ENCODE measurements at regions not wholly inside any gene's neighbourhood (a gene's known extent, or its start where the extent isn't known, plus 50 kb on each side); places are given as distances from the start of the nearest gene placed in this dataset.

DNA sequence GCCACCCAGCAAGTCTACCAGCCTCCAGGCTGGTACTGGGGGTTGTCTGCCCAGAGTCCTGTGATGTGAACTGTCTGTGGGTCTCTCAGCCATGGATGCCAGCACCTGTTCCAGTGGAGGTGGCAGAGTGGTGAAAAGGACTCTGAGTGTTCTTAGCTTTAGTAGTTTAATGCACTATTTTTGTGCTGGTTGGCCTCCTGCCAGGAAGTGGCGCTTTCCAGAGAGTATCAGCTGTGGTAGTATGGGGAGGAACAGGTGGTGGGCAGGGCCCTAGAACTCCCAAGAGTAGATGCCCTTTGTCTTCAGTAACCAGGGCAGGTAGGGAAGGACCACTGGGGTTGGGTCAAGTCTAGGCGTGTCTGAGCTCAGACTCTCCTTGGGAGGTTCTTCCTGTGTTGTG is 356.7 kb downstream of the STK39 start:
- TF ChIP-seq EZH2 (IDR thresholded peaks at IDR 0.05) (no peak), POLR2AphosphoS5 (IDR thresholded peaks at IDR 0.05; ENCODE audit: borderline replicate concordance, low read depth, low read length) (no peak)
